A549 (cell line): ENCODE measurements at regions not wholly inside any gene's neighbourhood (a gene's known extent, or its start where the extent isn't known, plus 50 kb on each side); places are given as distances from the start of the nearest gene placed in this dataset.

ENCODE experiments used
- BCL3 ChIP-seq: fragments of >200 bp; sonication (Bioruptor Twin); formaldehyde crosslinking; IDR thresholded peaks from 3 replicates; pipeline ENCODE4 v1.6.1; 2016
- FOSB ChIP-seq: fragments of 250-450 bp; sonication (Bioruptor Pico); IDR thresholded peaks from 2 replicates; pipeline ENCODE4 v1.5.0; 2020; ENCODE audit warnings: mild to moderate bottlenecking, moderate library complexity
- MAZ ChIP-seq: fragments of 150-350 bp; IDR thresholded peaks from 2 replicates; pipeline ENCODE4 v1.6.1; 2014; ENCODE audit warnings: antibody characterized with exemption, low read depth, low read length, borderline replicate concordance
- NPAS2 ChIP-seq: fragments of 250-450 bp; sonication (Bioruptor Pico); IDR thresholded peaks from 2 replicates; pipeline ENCODE4 v1.8.0; 2022; ENCODE audit warnings: mild to moderate bottlenecking, moderate library complexity, borderline replicate concordance
- POLR2A ChIP-seq: IDR thresholded peaks from 2 replicates; pipeline ENCODE4 v1.6.1; 2012; ENCODE audit warnings: mild to moderate bottlenecking, low read length
- TP53 ChIP-seq: fragments of 250-450 bp; sonication (Bioruptor Pico); IDR thresholded peaks from 2 replicates; pipeline ENCODE4 v1.5.0; 2021; ENCODE audit warnings: mild to moderate bottlenecking, moderate library complexity
- USF2 ChIP-seq: fragments of 450-650 bp; IDR thresholded peaks from 2 replicates; pipeline ENCODE4 v1.6.1; 2014; ENCODE audit warnings: antibody characterized with exemption
- ZFP36 ChIP-seq: fragments of 450-650 bp; IDR thresholded peaks from 2 replicates; pipeline ENCODE4 v1.6.1; 2014; ENCODE audit warnings: borderline replicate concordance; ENCODE audit not compliant: partially characterized antibody
- TF ChIP-seq, protein P1 (sequence below): fragments of >200 bp; sonication (Bioruptor Twin); formaldehyde crosslinking; IDR thresholded peaks from 3 replicates; pipeline ENCODE4 v1.5.1; 2016

GRCh38 chr13:40252676-40253075 is 413.8 kb downstream of the FOXO1 start:
- TF ChIP-seq NPAS2 (no peak), USF2 (no peak), MAZ (no peak), FOSB (CRISPR knock-in tag) (no peak), ZFP36 (no peak), TP53 (CRISPR knock-in tag) (no peak), POLR2A (no peak), BCL3 (no peak)
- TF ChIP-seq, protein P1, sequence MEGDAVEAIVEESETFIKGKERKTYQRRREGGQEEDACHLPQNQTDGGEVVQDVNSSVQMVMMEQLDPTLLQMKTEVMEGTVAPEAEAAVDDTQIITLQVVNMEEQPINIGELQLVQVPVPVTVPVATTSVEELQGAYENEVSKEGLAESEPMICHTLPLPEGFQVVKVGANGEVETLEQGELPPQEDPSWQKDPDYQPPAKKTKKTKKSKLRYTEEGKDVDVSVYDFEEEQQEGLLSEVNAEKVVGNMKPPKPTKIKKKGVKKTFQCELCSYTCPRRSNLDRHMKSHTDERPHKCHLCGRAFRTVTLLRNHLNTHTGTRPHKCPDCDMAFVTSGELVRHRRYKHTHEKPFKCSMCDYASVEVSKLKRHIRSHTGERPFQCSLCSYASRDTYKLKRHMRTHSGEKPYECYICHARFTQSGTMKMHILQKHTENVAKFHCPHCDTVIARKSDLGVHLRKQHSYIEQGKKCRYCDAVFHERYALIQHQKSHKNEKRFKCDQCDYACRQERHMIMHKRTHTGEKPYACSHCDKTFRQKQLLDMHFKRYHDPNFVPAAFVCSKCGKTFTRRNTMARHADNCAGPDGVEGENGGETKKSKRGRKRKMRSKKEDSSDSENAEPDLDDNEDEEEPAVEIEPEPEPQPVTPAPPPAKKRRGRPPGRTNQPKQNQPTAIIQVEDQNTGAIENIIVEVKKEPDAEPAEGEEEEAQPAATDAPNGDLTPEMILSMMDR = no peak
